ENCODE measurements at regions not wholly inside any gene's neighbourhood (a gene's known extent, or its start where the extent isn't known, plus 50 kb on each side); places are given as distances from the start of the nearest gene placed in this dataset.

GRCh38 chr17:73819440-73820395 lies 175.5 kb upstream of the SDK2 start:
- no peak overlapping the region for H3K4me3 ChIP-seq (ENCODE audit: low read depth, low read length)
- TF ChIP-seq, protein P1, sequence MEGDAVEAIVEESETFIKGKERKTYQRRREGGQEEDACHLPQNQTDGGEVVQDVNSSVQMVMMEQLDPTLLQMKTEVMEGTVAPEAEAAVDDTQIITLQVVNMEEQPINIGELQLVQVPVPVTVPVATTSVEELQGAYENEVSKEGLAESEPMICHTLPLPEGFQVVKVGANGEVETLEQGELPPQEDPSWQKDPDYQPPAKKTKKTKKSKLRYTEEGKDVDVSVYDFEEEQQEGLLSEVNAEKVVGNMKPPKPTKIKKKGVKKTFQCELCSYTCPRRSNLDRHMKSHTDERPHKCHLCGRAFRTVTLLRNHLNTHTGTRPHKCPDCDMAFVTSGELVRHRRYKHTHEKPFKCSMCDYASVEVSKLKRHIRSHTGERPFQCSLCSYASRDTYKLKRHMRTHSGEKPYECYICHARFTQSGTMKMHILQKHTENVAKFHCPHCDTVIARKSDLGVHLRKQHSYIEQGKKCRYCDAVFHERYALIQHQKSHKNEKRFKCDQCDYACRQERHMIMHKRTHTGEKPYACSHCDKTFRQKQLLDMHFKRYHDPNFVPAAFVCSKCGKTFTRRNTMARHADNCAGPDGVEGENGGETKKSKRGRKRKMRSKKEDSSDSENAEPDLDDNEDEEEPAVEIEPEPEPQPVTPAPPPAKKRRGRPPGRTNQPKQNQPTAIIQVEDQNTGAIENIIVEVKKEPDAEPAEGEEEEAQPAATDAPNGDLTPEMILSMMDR (IDR thresholded peaks at IDR 0.05; ENCODE audit: low read depth, low read length) = no peak

DNA sequence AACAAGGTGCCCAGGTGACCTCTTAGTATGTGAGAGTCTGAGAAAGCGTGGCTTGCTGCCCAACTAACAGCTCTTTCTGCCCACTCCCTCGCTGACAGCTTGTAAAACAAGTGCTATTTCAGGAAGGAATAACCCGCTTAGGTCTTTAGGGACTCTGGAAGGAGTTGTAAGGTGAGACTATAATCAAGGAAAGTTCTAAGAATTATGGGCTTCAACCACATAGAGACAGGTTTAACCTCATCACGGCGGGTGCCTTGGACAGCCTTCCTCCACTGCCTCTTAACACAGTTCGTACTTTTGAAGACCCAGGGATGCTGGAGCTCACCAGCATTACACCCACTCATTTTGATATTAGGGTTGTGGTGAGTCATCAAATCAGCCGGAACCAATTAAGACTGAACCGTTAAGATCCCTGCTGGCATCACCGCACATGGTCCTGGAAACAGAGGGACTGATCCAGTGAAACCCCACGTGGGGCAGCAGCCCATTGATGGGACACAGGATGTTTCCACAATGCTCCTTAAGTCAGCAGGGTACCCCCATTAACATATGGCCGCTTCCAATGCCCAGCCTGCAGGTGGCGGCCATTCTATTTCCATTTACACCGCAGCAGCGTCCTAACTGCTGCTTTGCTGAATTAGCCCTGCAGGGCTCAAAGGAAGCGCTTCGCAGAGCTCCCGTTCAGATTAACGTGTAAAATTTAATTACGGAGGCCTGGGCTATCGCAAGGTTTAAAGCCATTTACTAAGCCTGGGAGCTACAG lies 176.6 kb upstream of the SDK2 start:
- TF ChIP-seq, protein P1 (IDR thresholded peaks at IDR 0.05; ENCODE audit: low read depth, low read length) = no peak
- H3K4me3 ChIP-seq (ENCODE audit: low read depth, low read length) = no peak overlapping the region

DNA sequence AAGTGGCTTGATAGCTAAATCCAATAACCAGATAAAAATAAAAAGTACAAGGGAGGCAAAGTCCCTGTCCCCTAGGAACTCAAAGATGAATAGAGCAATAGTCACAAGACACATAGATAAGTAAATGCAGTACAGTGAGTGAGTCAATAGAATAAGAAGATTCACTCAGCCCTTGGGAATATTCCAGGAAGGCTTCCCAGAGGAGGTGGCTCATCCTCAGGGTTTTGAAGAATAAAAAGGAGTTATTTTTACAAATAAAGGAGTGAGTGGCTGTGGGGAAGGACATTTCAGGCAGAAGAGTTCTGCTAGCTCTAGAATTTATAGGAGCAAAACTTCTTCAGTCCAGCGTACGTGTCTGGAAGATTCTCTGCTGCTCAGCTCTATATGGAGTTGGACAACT lies 177.4 kb upstream of the SDK2 start:
- H3K4me3 ChIP-seq (ENCODE audit: low read depth, low read length) = no peak overlapping the region
- TF ChIP-seq, protein P1 (IDR thresholded peaks at IDR 0.05; ENCODE audit: low read depth, low read length) = no peak

DNA sequence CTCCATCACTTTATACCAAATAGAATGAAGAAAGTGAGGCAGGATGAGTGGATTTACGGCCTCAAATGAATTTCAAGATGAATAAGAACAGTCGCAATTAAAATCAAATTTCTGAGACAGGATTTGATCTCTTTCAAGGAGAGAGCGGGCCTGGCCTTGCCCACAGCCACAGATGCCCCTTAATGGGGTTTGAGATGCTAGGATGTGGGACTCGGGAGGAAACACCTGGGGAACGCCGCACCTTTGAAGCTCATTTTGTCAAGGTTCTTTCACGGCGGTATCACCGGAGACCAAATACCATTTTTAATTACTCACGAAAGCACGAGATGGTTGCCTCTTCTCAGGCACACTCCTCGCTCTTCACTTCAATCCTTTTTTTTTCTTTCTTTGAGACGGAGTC lies 178.1 kb upstream of the SDK2 start:
- TF ChIP-seq, protein P1 (IDR thresholded peaks at IDR 0.05; ENCODE audit: low read depth, low read length) = no peak
- H3K4me3 ChIP-seq (ENCODE audit: low read depth, low read length) = no peak overlapping the region

- no peak overlapping the region for H3K4me3 ChIP-seq (ENCODE audit: low read depth, low read length)
- TF ChIP-seq, protein P1 (IDR thresholded peaks at IDR 0.05; ENCODE audit: low read depth, low read length) = no peak
Measured at GRCh38 chr17:73823684-73824083, 179.4 kb upstream of the SDK2 start.

DNA sequence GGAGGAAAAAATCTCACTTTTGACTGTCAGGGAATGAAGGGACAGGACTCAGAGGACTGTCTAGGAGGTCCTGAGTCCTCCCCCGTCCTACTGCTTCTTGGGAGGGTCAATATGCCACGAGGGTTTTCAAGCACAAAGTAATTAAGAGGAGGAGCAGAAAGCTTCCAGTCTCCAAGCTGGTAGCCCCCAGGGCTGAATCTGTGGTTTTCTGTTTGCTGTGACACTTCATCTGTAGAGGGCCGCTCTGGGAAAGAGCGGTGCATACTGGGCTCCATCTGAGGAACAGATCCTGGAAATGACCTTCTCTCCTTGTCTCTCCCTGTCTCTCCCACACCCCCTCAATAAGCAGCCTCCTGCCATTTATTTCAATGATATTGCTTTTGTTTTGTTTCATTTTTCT lies 180.1 kb upstream of the SDK2 start:
- TF ChIP-seq, protein P1 (IDR thresholded peaks at IDR 0.05; ENCODE audit: low read depth, low read length) = no peak
- no peak overlapping the region for H3K4me3 ChIP-seq (ENCODE audit: low read depth, low read length)

All from WI38 (cell line).